Liver (tissue), 3 donors: ENCODE measurements at regions not wholly inside any gene's neighbourhood (a gene's known extent, or its start where the extent isn't known, plus 50 kb on each side); places are given as distances from the start of the nearest gene placed in this dataset.

Source experiments
- EGR1 ChIP-seq, 2 donors: IDR thresholded peaks; 2 replicates each; pipeline ENCODE4 v1.6.1; 2016 to 2018; ENCODE audit warnings: antibody characterized with exemption in 2 of 2, low read depth in 2 of 2
- RAD21 ChIP-seq, 2 donors: IDR thresholded peaks; 2 replicates each; pipeline ENCODE4 v1.6.1; 2016; ENCODE audit warnings: antibody characterized with exemption in 2 of 2, mild to moderate bottlenecking in 2 of 2
- SP1 ChIP-seq: IDR thresholded peaks from 2 replicates; pipeline ENCODE4 v1.6.1; 2018; ENCODE audit warnings: antibody characterized with exemption, mild to moderate bottlenecking
- TF ChIP-seq, protein P1 (sequence below): fragments of 150-350 bp; IDR thresholded peaks from 2 replicates; pipeline ENCODE4 v1.5.1; 2017; ENCODE audit warnings: improper control_type of control experiment, low read depth, low read length; ENCODE audit not compliant: missing input control
- donor health status: healthy.
- donor health status: healthy.

- TF ChIP-seq RAD21 (IDR thresholded peaks at IDR 0.05) (no peak), EGR1 (IDR thresholded peaks at IDR 0.05; ENCODE audit: low read depth in 2 of 2) (no peak), SP1 (no peak)
- TF ChIP-seq, protein P1, sequence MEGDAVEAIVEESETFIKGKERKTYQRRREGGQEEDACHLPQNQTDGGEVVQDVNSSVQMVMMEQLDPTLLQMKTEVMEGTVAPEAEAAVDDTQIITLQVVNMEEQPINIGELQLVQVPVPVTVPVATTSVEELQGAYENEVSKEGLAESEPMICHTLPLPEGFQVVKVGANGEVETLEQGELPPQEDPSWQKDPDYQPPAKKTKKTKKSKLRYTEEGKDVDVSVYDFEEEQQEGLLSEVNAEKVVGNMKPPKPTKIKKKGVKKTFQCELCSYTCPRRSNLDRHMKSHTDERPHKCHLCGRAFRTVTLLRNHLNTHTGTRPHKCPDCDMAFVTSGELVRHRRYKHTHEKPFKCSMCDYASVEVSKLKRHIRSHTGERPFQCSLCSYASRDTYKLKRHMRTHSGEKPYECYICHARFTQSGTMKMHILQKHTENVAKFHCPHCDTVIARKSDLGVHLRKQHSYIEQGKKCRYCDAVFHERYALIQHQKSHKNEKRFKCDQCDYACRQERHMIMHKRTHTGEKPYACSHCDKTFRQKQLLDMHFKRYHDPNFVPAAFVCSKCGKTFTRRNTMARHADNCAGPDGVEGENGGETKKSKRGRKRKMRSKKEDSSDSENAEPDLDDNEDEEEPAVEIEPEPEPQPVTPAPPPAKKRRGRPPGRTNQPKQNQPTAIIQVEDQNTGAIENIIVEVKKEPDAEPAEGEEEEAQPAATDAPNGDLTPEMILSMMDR, result no peak
Observed at GRCh38 chr18:3330622-3331021, 68.7 kb downstream of the MYL12B start.
